SK-N-SH (cell line): ENCODE measurements at regions not wholly inside any gene's neighbourhood (a gene's known extent, or its start where the extent isn't known, plus 50 kb on each side); places are given as distances from the start of the nearest gene placed in this dataset.

Experiments used
- CTCF ChIA-PET: fragments of 300-600, 350-600 bp; formaldehyde crosslinking; extraction: SDS; loops from one replicate; lab custom pipeline; 2021; lab: Yijun Ruan, JAX
- POLR2A ChIA-PET: fragments of 350-600 bp; sonication (Branson Sonifier 250); formaldehyde crosslinking; extraction: SDS; loops from one replicate; lab custom pipeline; 2020; ENCODE audit warnings: antibody characterized with exemption, inconsistent platforms; lab: Yijun Ruan, JAX
- DNase-seq: peaks from one replicate; pipeline ENCODE4 v3.0.0; 2012
- H2AFZ ChIP-seq: fragments of 200-600 bp; sonication (generic); 2 replicates; pipeline ENCODE4 v1.8.1; 2016; ENCODE audit warnings: antibody characterized with exemption, mild to moderate bottlenecking, low read depth
- H3F3A ChIP-seq: fragments of 200-600 bp; sonication (generic); replicated peaks from 2 replicates; pipeline ENCODE3; 2016; ENCODE audit warnings: antibody characterized with exemption, mild to moderate bottlenecking; ENCODE audit not compliant: insufficient read depth
- H3K27ac ChIP-seq, 2 experiments: fragments of 200-500 bp in 1 of 2; fragments of 200-600 bp in 1 of 2; sonication (Bioruptor generic) in 1 of 2; sonication (generic), shearing (Covaris generic) in 1 of 2; 2 replicates each; pipeline versions ENCODE4 v1.5.1 to v1.6.1; 2014 to 2016; ENCODE audit warnings: low read depth in 2 of 2, inconsistent platforms in 1 of 2, low read length in 1 of 2, mild to moderate bottlenecking in 1 of 2, mixed read lengths in 1 of 2
- H3K27me3 ChIP-seq: fragments of 200-600 bp; sonication (generic), shearing (Covaris generic); 2 replicates; pipeline ENCODE4 v1.6.1; 2016; ENCODE audit warnings: mixed run types; ENCODE audit not compliant: insufficient read depth
- H3K36me3 ChIP-seq, 2 experiments: fragments of 200-500 bp in 1 of 2; fragments of 200-600 bp in 1 of 2; sonication (Bioruptor generic) in 1 of 2; sonication (generic) in 1 of 2; replicated peaks in 1 of 2; 2 replicates each; pipeline versions ENCODE3 to v1.5.1; 2014 to 2016; ENCODE audit warnings: low read length in 1 of 2, mild to moderate bottlenecking in 1 of 2; ENCODE audit not compliant: insufficient read depth in 2 of 2, control insufficient read depth in 1 of 2
- H3K4me1 ChIP-seq, 2 experiments: fragments of 200-500 bp in 1 of 2; fragments of 200-600 bp in 1 of 2; sonication (Bioruptor generic) in 1 of 2; sonication (generic), shearing (Covaris generic) in 1 of 2; 2 replicates each; pipeline versions ENCODE4 v1.5.1 to v1.6.1; 2014 to 2016; ENCODE audit warnings: low read depth in 1 of 2, low read length in 1 of 2, mixed run types in 1 of 2; ENCODE audit not compliant: insufficient read depth in 2 of 2, control insufficient read depth in 1 of 2
- H3K4me2 ChIP-seq: fragments of 200-600 bp; sonication (generic), shearing (Covaris generic); 2 replicates; pipeline ENCODE4 v1.6.1; 2017; ENCODE audit warnings: mixed run types
- H3K4me3 ChIP-seq, 2 experiments: fragments of 200-500 bp in 1 of 2; fragments of 200-600 bp in 1 of 2; sonication (Bioruptor generic) in 1 of 2; sonication (generic), shearing (Covaris generic) in 1 of 2; 2 replicates each; pipeline versions ENCODE4 v1.5.1 to v1.8.1; 2014 to 2016; ENCODE audit warnings: low read depth in 2 of 2, inconsistent platforms in 1 of 2, low read length in 1 of 2, mild to moderate bottlenecking in 1 of 2, mixed read lengths in 1 of 2, moderate library complexity in 1 of 2
- H3K79me2 ChIP-seq: fragments of 200-600 bp; sonication (generic); 2 replicates; pipeline ENCODE4 v1.8.1; 2017; ENCODE audit warnings: mild to moderate bottlenecking; ENCODE audit not compliant: insufficient read depth
- H3K9ac ChIP-seq: fragments of 200-600 bp; sonication (generic); 2 replicates; pipeline ENCODE4 v1.6.1; 2017; ENCODE audit warnings: mixed run types
- H3K9me2 ChIP-seq: fragments of 200-600 bp; sonication (generic); 2 replicates; pipeline ENCODE4 v1.6.1; 2017; ENCODE audit warnings: mixed run types
- H3K9me3 ChIP-seq: fragments of 200-600 bp; sonication (generic); 2 replicates; pipeline ENCODE4 v1.6.1; 2017; ENCODE audit warnings: mixed run types, mild to moderate bottlenecking, moderate library complexity
- H4K20me1 ChIP-seq: fragments of 200-600 bp; sonication (generic); 2 replicates; pipeline ENCODE4 v1.6.1; 2017; ENCODE audit warnings: mild to moderate bottlenecking, mixed run types; ENCODE audit not compliant: insufficient read depth
- CTCF ChIP-seq: fragments of 200-600 bp; sonication (generic); IDR thresholded peaks from 2 replicates; pipeline ENCODE4 v1.6.1; 2017; ENCODE audit warnings: antibody characterized with exemption, mild to moderate bottlenecking, moderate library complexity
- ELF1 ChIP-seq: IDR thresholded peaks from 2 replicates; pipeline ENCODE4 v1.4.0; 2012
- EP300 ChIP-seq, 2 experiments: IDR thresholded peaks; 2 replicates each; pipeline versions ENCODE4 v1.4.0 to v1.6.1; 2012; ENCODE audit warnings: borderline replicate concordance in 1 of 2, low read depth in 1 of 2, low read length in 1 of 2
- EZH2phosphoT487 ChIP-seq: fragments of 200-600 bp; sonication (generic); IDR thresholded peaks from 2 replicates; pipeline ENCODE4 v1.6.1; 2017; ENCODE audit warnings: low read depth, mixed run types, mild to moderate bottlenecking, antibody characterized with exemption, moderate library complexity, borderline replicate concordance
- FOXJ3 ChIP-seq: sonication (generic); formaldehyde crosslinking; IDR thresholded peaks from 2 replicates; pipeline ENCODE4 v1.5.1; 2020; ENCODE audit warnings: mild to moderate bottlenecking, missing genetic modification reagents
- GABPA ChIP-seq: IDR thresholded peaks from 2 replicates; pipeline ENCODE4 v1.4.0; 2012; ENCODE audit warnings: low read depth, mild to moderate bottlenecking
- GATA2 ChIP-seq: sonication (generic); formaldehyde crosslinking; IDR thresholded peaks from 2 replicates; pipeline ENCODE4 v1.5.0; 2020; ENCODE audit warnings: mild to moderate bottlenecking, missing genetic modification reagents
- IRF3 ChIP-seq: fragments of 150-350 bp; IDR thresholded peaks from 2 replicates; pipeline ENCODE4 v1.6.1; 2016; ENCODE audit warnings: mild to moderate bottlenecking, low read depth, low read length
- JUND ChIP-seq: IDR thresholded peaks from 2 replicates; pipeline ENCODE4 v1.4.0; 2012
- NFIC ChIP-seq: IDR thresholded peaks from 2 replicates; pipeline ENCODE4 v1.4.0; 2012; ENCODE audit warnings: borderline replicate concordance
- NRF1 ChIP-seq: IDR thresholded peaks from 2 replicates; pipeline ENCODE4 v1.6.1; 2012; ENCODE audit warnings: low read depth, mild to moderate bottlenecking, low read length
- PBX3 ChIP-seq: IDR thresholded peaks from 2 replicates; pipeline ENCODE4; 2012
- RAD21 ChIP-seq: IDR thresholded peaks from 2 replicates; pipeline ENCODE4 v1.6.1; 2012; ENCODE audit warnings: mild to moderate bottlenecking, low read length
- RFX5 ChIP-seq: IDR thresholded peaks from 2 replicates; pipeline ENCODE4 v1.6.1; 2012; ENCODE audit warnings: mild to moderate bottlenecking, improper control_type of control experiment, low read length
- RXRA ChIP-seq: IDR thresholded peaks from 2 replicates; pipeline ENCODE4 v1.4.0; 2012; ENCODE audit warnings: low read depth, mild to moderate bottlenecking, borderline replicate concordance
- SIN3A ChIP-seq: IDR thresholded peaks from 2 replicates; pipeline ENCODE4 v1.6.1; 2012; ENCODE audit warnings: low read depth, mild to moderate bottlenecking, low read length, moderate library complexity, borderline replicate concordance
- SMC3 ChIP-seq: IDR thresholded peaks from 2 replicates; pipeline ENCODE4 v1.6.1; 2012; ENCODE audit warnings: low read depth, low read length, improper control_type of control experiment
- TAF1 ChIP-seq: IDR thresholded peaks from 2 replicates; pipeline ENCODE4 v1.6.1; 2012; ENCODE audit warnings: low read depth, mild to moderate bottlenecking, low read length, moderate library complexity, borderline replicate concordance
- TCF12 ChIP-seq: IDR thresholded peaks from 2 replicates; pipeline ENCODE4 v1.4.0; 2012
- USF2 ChIP-seq: fragments of 150-350 bp; IDR thresholded peaks from 2 replicates; pipeline ENCODE4 v1.6.1; 2017; ENCODE audit warnings: antibody characterized with exemption, low read length, low read depth, borderline replicate concordance
- YY1 ChIP-seq: IDR thresholded peaks from 2 replicates; pipeline ENCODE4 v1.4.0; 2012; ENCODE audit warnings: low read depth, mild to moderate bottlenecking
- WGBS: methylation state at CpG from one replicate; pipeline ENCODE4 v1.1.6; 2017; ENCODE audit warnings: low lambda C conversion rate; 5-methylcytosine and 5-hydroxymethylcytosine counted together

- Histone ChIP-seq H3F3A (no peaks in the 10 kb centered on the region), H3K9me2 (no peaks in the 10 kb centered on the region), H4K20me1 (no peaks in the 10 kb centered on the region), H3K4me3 (no peak overlapping the region), H3K27me3 (no peaks in the 10 kb centered on the region), H3K9ac (no peak overlapping the region), H2AFZ (no peak overlapping the region), H3K79me2 (no peaks in the 10 kb centered on the region), H3K36me3 (no peaks in the 10 kb centered on the region), H3K4me2 (no peak overlapping the region), H3K9me3 (no peaks in the 10 kb centered on the region), H3K4me1 (no peaks in the 10 kb centered on the region), H3K27ac (no peak overlapping the region)
- 18% methylated on average over 9 of the region's 9 CpGs for WGBS
- POLR2A ChIA-PET = no interaction called here
- CTCF ChIA-PET = no interaction called here
- DNase-seq = no peak
- TF ChIP-seq GATA2 (CRISPR knock-in tag) (no peak), RAD21 (no peak), SMC3 (no peak), PBX3 (no peak), EZH2phosphoT487 (no peak), FOXJ3 (CRISPR knock-in tag) (no peak), YY1 (no peak), EP300 (IDR thresholded peaks at IDR 0.05; ENCODE audit: borderline replicate concordance in 1 of 2, low read depth in 1 of 2, low read length in 1 of 2) (no peak), IRF3 (no peak), RXRA (no peak), NRF1 (no peak), JUND (no peak), NFIC (no peak)
Measured at GRCh38 chr3:189488241-189488767, 142.9 kb upstream of the TP63 start.

GRCh38 chr3:189490337-189490736 lies 140.9 kb upstream of the TP63 start:
- Histone ChIP-seq H3K27me3 (no peaks in the 10 kb centered on the region), H4K20me1 (no peaks in the 10 kb centered on the region), H3K79me2 (no peaks in the 10 kb centered on the region), H3K9ac (no peak overlapping the region), H3K4me3 (no peak overlapping the region), H2AFZ (no peak overlapping the region), H3K9me2 (no peaks in the 10 kb centered on the region), H3K27ac (no peak overlapping the region), H3K4me2 (no peak overlapping the region), H3K4me1 (no peaks in the 10 kb centered on the region), H3F3A (no peaks in the 10 kb centered on the region), H3K36me3 (no peaks in the 10 kb centered on the region), H3K9me3 (no peaks in the 10 kb centered on the region)
- DNase-seq = no peak
- TF ChIP-seq YY1 (no peak), GABPA (no peak), CTCF (no peak), RFX5 (no peak), USF2 (no peak), ELF1 (no peak), SMC3 (no peak), TAF1 (no peak), TCF12 (no peak), SIN3A (no peak)
- ChIA-PET POLR2A (no interaction called here), CTCF (no interaction called here)
- WGBS = 0% methylated on average over 1 of the region's 1 CpG
